ENCODE measurements at regions not wholly inside any gene's neighbourhood (a gene's known extent, or its start where the extent isn't known, plus 50 kb on each side); places are given as distances from the start of the nearest gene placed in this dataset.
"Not testable (repeated sequence)": the region's sequence is repeated elsewhere in the genome, so short reads cannot be mapped to it uniquely, and the experiment has no call there.

- no peaks in the 10 kb centered on the region for H3K9me3 ChIP-seq
- no peak overlapping the region for H3K27ac ChIP-seq
- no peaks in the 10 kb centered on the region for H3K36me3 ChIP-seq
- H3K4me3 ChIP-seq: no peak overlapping the region
- H3K4me1 ChIP-seq: no peaks in the 10 kb centered on the region
- ATAC-seq (ENCODE audit: low FRiP score in 2 of 2): no peak
- DNase-seq: no peak
- no peak for TF ChIP-seq EP300 (IDR thresholded peaks at IDR 0.05)
- no peak for TF ChIP-seq POLR2AphosphoS5 (IDR thresholded peaks at IDR 0.05)
- no peak for TF ChIP-seq POLR2A (IDR thresholded peaks at IDR 0.05)
- TF ChIP-seq CTCF (IDR thresholded peaks at IDR 0.05): no peak
- no peaks in the 10 kb centered on the region for H3K27me3 ChIP-seq
- WGBS, 2 donors: 88 to 91% methylated on average over 2 of the region's 2 CpGs
These were observed 460.2 kb upstream of the NDST3 start for GRCh38 chr4:117574085-117574484.

- 90 to 95% methylated on average over 24 of the region's 24 CpGs for WGBS, 2 donors
- no peaks in the 10 kb centered on the region for H3K36me3 ChIP-seq
- no peaks in the 10 kb centered on the region for H3K9me3 ChIP-seq
- no peak for ATAC-seq (ENCODE audit: low FRiP score in 2 of 2)
- TF ChIP-seq POLR2AphosphoS5 (IDR thresholded peaks at IDR 0.05) (no peak), CTCF (IDR thresholded peaks at IDR 0.05) (no peak), POLR2A (IDR thresholded peaks at IDR 0.05) (no peak), EP300 (IDR thresholded peaks at IDR 0.05) (no peak)
- no peak overlapping the region for H3K4me3 ChIP-seq
- no peaks in the 10 kb centered on the region for H3K4me1 ChIP-seq
- H3K27me3 ChIP-seq: no peaks in the 10 kb centered on the region
- no peak overlapping the region for H3K27ac ChIP-seq
- DNase-seq: peak in 1 of 2 donors; percentile 58
These were observed 458.4 kb upstream of the NDST3 start for GRCh38 chr4:117575850-117576249.

GRCh38 chr4:117577686-117578311 is 456.5 kb upstream of the NDST3 start:
- WGBS, 2 donors: 28 to 42% methylated on average over 2 of the region's 2 CpGs
- DNase-seq: no peak
- H3K36me3 ChIP-seq: no peaks in the 10 kb centered on the region

GRCh38 chr4:117588771-117589170 is 445.5 kb upstream of the NDST3 start:
- TF ChIP-seq POLR2AphosphoS5 (IDR thresholded peaks at IDR 0.05) (no peak), POLR2A (IDR thresholded peaks at IDR 0.05) (no peak), EP300 (IDR thresholded peaks at IDR 0.05) (no peak)
- DNase-seq (no peak), ATAC-seq (ENCODE audit: low FRiP score in 2 of 2) (no peak)
- no peak overlapping the region for H3K27ac ChIP-seq
- H3K4me3 ChIP-seq: no peak overlapping the region
- no peaks in the 10 kb centered on the region for H3K27me3 ChIP-seq
- H3K4me1 ChIP-seq: no peaks in the 10 kb centered on the region
- 32 to 53% methylated on average over 4 of the region's 4 CpGs for WGBS, 2 donors
- no peaks in the 10 kb centered on the region for H3K36me3 ChIP-seq
- no peaks in the 10 kb centered on the region for H3K9me3 ChIP-seq

More at GRCh38 chr4:117577686-117578311, 456.5 kb upstream of the NDST3 start:
- TF ChIP-seq EP300 (IDR thresholded peaks at IDR 0.05) (no peak), CTCF (IDR thresholded peaks at IDR 0.05) (no peak), POLR2A (IDR thresholded peaks at IDR 0.05) (no peak), POLR2AphosphoS5 (IDR thresholded peaks at IDR 0.05) (no peak)
- Histone ChIP-seq H3K27me3 (no peaks in the 10 kb centered on the region), H3K9me3 (no peaks in the 10 kb centered on the region), H3K27ac (no peak overlapping the region), H3K4me1 (no peaks in the 10 kb centered on the region), H3K4me3 (no peak overlapping the region)
- ATAC-seq (ENCODE audit: low FRiP score in 2 of 2): no peak

- no peak overlapping the region for H3K27ac ChIP-seq
- TF ChIP-seq EP300 (IDR thresholded peaks at IDR 0.05): no peak
- no peak for TF ChIP-seq POLR2AphosphoS5 (IDR thresholded peaks at IDR 0.05)
- no peak for TF ChIP-seq POLR2A (IDR thresholded peaks at IDR 0.05)
- TF ChIP-seq CTCF (IDR thresholded peaks at IDR 0.05): no peak
- H3K36me3 ChIP-seq: no peaks in the 10 kb centered on the region
These were observed 437.3 kb upstream of the NDST3 start for GRCh38 chr4:117596917-117597480.

GRCh38 chr4:117599393-117599792 is 434.9 kb upstream of the NDST3 start:
- ATAC-seq (ENCODE audit: low FRiP score in 2 of 2); H3K36me3 ChIP-seq; H3K9me3 ChIP-seq; H3K27ac ChIP-seq; H3K4me1 ChIP-seq; H3K27me3 ChIP-seq; H3K4me3 ChIP-seq; DNase-seq: not testable (repeated sequence)
- WGBS, 2 donors: 87 to 88% methylated on average over 2 of the region's 2 CpGs

More at GRCh38 chr4:117596917-117597480, 437.3 kb upstream of the NDST3 start:
- Histone ChIP-seq H3K4me1 (no peaks in the 10 kb centered on the region), H3K9me3 (no peaks in the 10 kb centered on the region), H3K4me3 (no peak overlapping the region), H3K27me3 (no peaks in the 10 kb centered on the region)
- 80 to 82% methylated on average over 7 of the region's 7 CpGs for WGBS, 2 donors
- ATAC-seq (ENCODE audit: low FRiP score in 2 of 2) (no peak), DNase-seq (no peak)

- WGBS, 2 donors: 67 to 71% methylated on average over 4 of the region's 4 CpGs
- ATAC-seq (ENCODE audit: low FRiP score in 2 of 2): not testable (repeated sequence)
These were observed 433.4 kb upstream of the NDST3 start for GRCh38 chr4:117600936-117601335.

More at GRCh38 chr4:117600936-117601335, 433.4 kb upstream of the NDST3 start:
- not testable (repeated sequence) for H3K27ac ChIP-seq, H3K4me1 ChIP-seq, H3K27me3 ChIP-seq, H3K4me3 ChIP-seq, H3K9me3 ChIP-seq, DNase-seq, H3K36me3 ChIP-seq
